GM12865 (cell line): ENCODE measurements at regions not wholly inside any gene's neighbourhood (a gene's known extent, or its start where the extent isn't known, plus 50 kb on each side); places are given as distances from the start of the nearest gene placed in this dataset.

Experiments used
- DNase-seq: peaks from one replicate; pipeline ENCODE4 v3.0.0; 2010; ENCODE audit warnings: low read depth
- H3K4me3 ChIP-seq: 2 replicates; pipeline ENCODE4 v1.5.1; 2011; ENCODE audit warnings: mild to moderate bottlenecking, low read depth, low read length, control low read depth
- CTCF ChIP-seq: IDR thresholded peaks from 2 replicates; pipeline ENCODE4 v1.5.1; 2011; ENCODE audit warnings: low read length, control low read depth, low read depth, inconsistent platforms; ENCODE audit not compliant: insufficient read depth; ENCODE audit errors: missing control alignments

- no peak overlapping the region for H3K4me3 ChIP-seq
- DNase-seq, result no peak
- TF ChIP-seq CTCF, result no peak
These were observed 96.9 kb upstream of the KCNJ16 start for GRCh38 chr17:69978056-69978646.

GRCh38 chr17:69981441-69981840 is 93.6 kb upstream of the KCNJ16 start:
- DNase-seq, result no peak
- TF ChIP-seq CTCF, result no peak
- no peak overlapping the region for H3K4me3 ChIP-seq

GRCh38 chr17:69995476-69995875 is 79.5 kb upstream of the KCNJ16 start:
- H3K4me3 ChIP-seq, result no peak overlapping the region
- no peak for TF ChIP-seq CTCF
- no peak for DNase-seq

GRCh38 chr17:69997332-69997731 is 77.7 kb upstream of the KCNJ16 start:
- TF ChIP-seq CTCF, result no peak

GRCh38 chr17:69999253-69999652 is 75.8 kb upstream of the KCNJ16 start:
- DNase-seq, result no peak
- TF ChIP-seq CTCF, result no peak
- H3K4me3 ChIP-seq, result no peak overlapping the region

More at GRCh38 chr17:69997332-69997731, 77.7 kb upstream of the KCNJ16 start:
- DNase-seq, result no peak
- H3K4me3 ChIP-seq, result no peak overlapping the region

- no peak overlapping the region for H3K4me3 ChIP-seq
- TF ChIP-seq CTCF, result no peak
These were observed 68.9 kb upstream of the KCNJ16 start for GRCh38 chr17:70006159-70006558.

GRCh38 chr17:70011750-70012149 is 63.3 kb upstream of the KCNJ16 start:
- DNase-seq, result no peak
- no peak overlapping the region for H3K4me3 ChIP-seq
- TF ChIP-seq CTCF, result no peak

More at GRCh38 chr17:70006159-70006558, 68.9 kb upstream of the KCNJ16 start:
- DNase-seq, result no peak
